ENCODE measurements at regions not wholly inside any gene's neighbourhood (a gene's known extent, or its start where the extent isn't known, plus 50 kb on each side); places are given as distances from the start of the nearest gene placed in this dataset.

- TF ChIP-seq, protein P1, sequence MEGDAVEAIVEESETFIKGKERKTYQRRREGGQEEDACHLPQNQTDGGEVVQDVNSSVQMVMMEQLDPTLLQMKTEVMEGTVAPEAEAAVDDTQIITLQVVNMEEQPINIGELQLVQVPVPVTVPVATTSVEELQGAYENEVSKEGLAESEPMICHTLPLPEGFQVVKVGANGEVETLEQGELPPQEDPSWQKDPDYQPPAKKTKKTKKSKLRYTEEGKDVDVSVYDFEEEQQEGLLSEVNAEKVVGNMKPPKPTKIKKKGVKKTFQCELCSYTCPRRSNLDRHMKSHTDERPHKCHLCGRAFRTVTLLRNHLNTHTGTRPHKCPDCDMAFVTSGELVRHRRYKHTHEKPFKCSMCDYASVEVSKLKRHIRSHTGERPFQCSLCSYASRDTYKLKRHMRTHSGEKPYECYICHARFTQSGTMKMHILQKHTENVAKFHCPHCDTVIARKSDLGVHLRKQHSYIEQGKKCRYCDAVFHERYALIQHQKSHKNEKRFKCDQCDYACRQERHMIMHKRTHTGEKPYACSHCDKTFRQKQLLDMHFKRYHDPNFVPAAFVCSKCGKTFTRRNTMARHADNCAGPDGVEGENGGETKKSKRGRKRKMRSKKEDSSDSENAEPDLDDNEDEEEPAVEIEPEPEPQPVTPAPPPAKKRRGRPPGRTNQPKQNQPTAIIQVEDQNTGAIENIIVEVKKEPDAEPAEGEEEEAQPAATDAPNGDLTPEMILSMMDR (IDR thresholded peaks at IDR 0.05), result no peak
- TF ChIP-seq POLR2A (IDR thresholded peaks at IDR 0.05), result no peak
Observed at GRCh38 chr2:129231924-129232323, 747.5 kb upstream of the RAB6C start.

All from prostate gland (tissue), 2 donors.